ENCODE measurements at regions not wholly inside any gene's neighbourhood (a gene's known extent, or its start where the extent isn't known, plus 50 kb on each side); places are given as distances from the start of the nearest gene placed in this dataset.
A peak's percentile ranks its signal among the peaks of the same experiment; 100 is the strongest.

DNA sequence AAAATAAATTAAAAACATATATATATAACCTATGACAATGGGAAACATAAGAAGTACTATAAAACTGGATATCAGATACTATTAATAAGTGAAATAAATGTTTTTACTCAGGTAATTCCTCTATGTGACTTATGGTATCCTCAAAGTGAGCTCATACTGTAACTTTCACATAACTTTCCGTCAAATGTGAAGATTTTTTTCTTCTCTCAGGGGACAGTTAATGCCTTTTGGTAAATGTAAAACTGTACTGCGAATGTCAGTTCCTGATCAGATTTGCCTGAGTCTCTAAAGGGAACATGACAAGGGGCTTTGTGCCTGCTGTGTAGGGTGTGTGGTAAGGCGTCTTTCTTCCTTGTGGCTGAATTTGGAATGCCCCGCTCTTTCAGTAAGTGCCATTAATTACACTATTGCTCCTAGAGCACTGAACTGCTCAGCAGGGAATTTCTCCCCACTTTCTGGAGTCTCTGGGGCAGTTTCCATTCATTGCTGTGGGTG, 271.8 kb downstream of the PRL start:
- intact Hi-C loops (cut with micrococcal nuclease) (loop anchor here (1.0 to 10.0 kb wide), 7 partner anchors 17 to 800 kb away; no protein-coding TSS in a partner anchor), dilution Hi-C loops (cut with MboI; ENCODE audit: extremely low pct_ligation_motif_present, low sequenced_read_pairs) (no loop called here)
- H4K20me1 ChIP-seq (replicated peaks; ENCODE audit: control insufficient read depth, extremely low read depth, insufficient read depth, low read length), result no peaks in the 10 kb centered on the region
- no peak overlapping the region for H3K4me3 ChIP-seq (replicated peaks in 1 of 3; ENCODE audit: insufficient read depth in 1 of 3, low read depth in 1 of 3, low read length in 3 of 3)
- no TSS peak for BruUV-seq (replicated peaks)
- H3K36me3 ChIP-seq (ENCODE audit: control insufficient read depth in 2 of 2, extremely low read depth in 1 of 2, insufficient read depth in 2 of 2, low read length in 2 of 2), result peaks cover 0 to 2% of the 10 kb centered on the region in 2 experiments
- H2AFZ ChIP-seq (ENCODE audit: low read depth, low read length), result peak overlapping the region; percentile 76
- H3K27me3 ChIP-seq (ENCODE audit: control insufficient read depth in 2 of 2, insufficient read depth in 2 of 2, low read length in 2 of 2), result no peaks in the 10 kb centered on the region
- H3K4me2 ChIP-seq (ENCODE audit: insufficient read depth, low read length), result peak overlapping the region; percentile 57
- no peak for TF ChIP-seq FOS (IDR thresholded peaks at IDR 0.05; ENCODE audit: borderline replicate concordance, insufficient read depth, low read length)
- no peak for TF ChIP-seq POLR2AphosphoS5 (IDR thresholded peaks at IDR 0.05; ENCODE audit: insufficient read depth, low read depth, low read length)
- TF ChIP-seq, protein P1, sequence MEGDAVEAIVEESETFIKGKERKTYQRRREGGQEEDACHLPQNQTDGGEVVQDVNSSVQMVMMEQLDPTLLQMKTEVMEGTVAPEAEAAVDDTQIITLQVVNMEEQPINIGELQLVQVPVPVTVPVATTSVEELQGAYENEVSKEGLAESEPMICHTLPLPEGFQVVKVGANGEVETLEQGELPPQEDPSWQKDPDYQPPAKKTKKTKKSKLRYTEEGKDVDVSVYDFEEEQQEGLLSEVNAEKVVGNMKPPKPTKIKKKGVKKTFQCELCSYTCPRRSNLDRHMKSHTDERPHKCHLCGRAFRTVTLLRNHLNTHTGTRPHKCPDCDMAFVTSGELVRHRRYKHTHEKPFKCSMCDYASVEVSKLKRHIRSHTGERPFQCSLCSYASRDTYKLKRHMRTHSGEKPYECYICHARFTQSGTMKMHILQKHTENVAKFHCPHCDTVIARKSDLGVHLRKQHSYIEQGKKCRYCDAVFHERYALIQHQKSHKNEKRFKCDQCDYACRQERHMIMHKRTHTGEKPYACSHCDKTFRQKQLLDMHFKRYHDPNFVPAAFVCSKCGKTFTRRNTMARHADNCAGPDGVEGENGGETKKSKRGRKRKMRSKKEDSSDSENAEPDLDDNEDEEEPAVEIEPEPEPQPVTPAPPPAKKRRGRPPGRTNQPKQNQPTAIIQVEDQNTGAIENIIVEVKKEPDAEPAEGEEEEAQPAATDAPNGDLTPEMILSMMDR (IDR thresholded peaks at IDR 0.05; ENCODE audit: extremely low read depth in 1 of 2, insufficient read depth in 1 of 2, low read depth in 1 of 2, low read length in 2 of 2), result no peak
- no peak for TF ChIP-seq EZH2 (IDR thresholded peaks at IDR 0.05; ENCODE audit: borderline replicate concordance, low read depth, low read length, severe bottlenecking)
- TF ChIP-seq JUN (IDR thresholded peaks at IDR 0.05; ENCODE audit: borderline replicate concordance, insufficient read depth, insufficient read length, low read depth), result no peak
- TF ChIP-seq, protein P2, sequence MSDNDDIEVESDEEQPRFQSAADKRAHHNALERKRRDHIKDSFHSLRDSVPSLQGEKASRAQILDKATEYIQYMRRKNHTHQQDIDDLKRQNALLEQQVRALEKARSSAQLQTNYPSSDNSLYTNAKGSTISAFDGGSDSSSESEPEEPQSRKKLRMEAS (IDR thresholded peaks at IDR 0.05; ENCODE audit: insufficient read depth, insufficient read length), result no peak
- TF ChIP-seq POLR2A (IDR thresholded peaks at IDR 0.05; ENCODE audit: low read depth, low read length), result no peak
- no peak for TF ChIP-seq MYC (IDR thresholded peaks at IDR 0.05; ENCODE audit: low read depth, low read length)
- TF ChIP-seq GATA2 (IDR thresholded peaks at IDR 0.05; ENCODE audit: insufficient read depth, insufficient read length, low read depth, low read length), result no peak
- FAIRE-seq, result no peak
- H3K9ac ChIP-seq (replicated peaks; ENCODE audit: extremely low read depth, insufficient read depth, low read length), result no peak overlapping the region
- peaks cover 16% of the 10 kb centered on the region for H3K4me1 ChIP-seq (ENCODE audit: control insufficient read depth, extremely low read depth, insufficient read depth, low read length)
- DNase-seq (ENCODE audit: low read depth, low spot score), result no peak
- H3K27ac ChIP-seq (ENCODE audit: insufficient read depth, low read depth, low read length), result peak overlapping the region; percentile 86
- no peaks in the 10 kb centered on the region for H3K9me1 ChIP-seq (replicated peaks; ENCODE audit: control insufficient read depth, extremely low read depth, insufficient read depth, low read length)
- POLR2A ChIA-PET, result interaction anchor here (1.1 kb wide), 1 partner anchor 431 kb away, joined by 9 read pairs; the partner anchor contains the start of gene SOX4
- H3K79me2 ChIP-seq (ENCODE audit: control insufficient read depth, insufficient read depth, low read length), result no peaks in the 10 kb centered on the region
- CTCF ChIA-PET, result interaction anchor here (0.7 to 1.2 kb wide), 5 partner anchors 23 to 803 kb away, joined by 3 to 5 read pairs (median 3); no protein-coding TSS in a partner anchor
- H3K9me3 ChIP-seq (replicated peaks; ENCODE audit: control insufficient read depth, insufficient read depth, low read length), result no peaks in the 10 kb centered on the region

All from endothelial cell of umbilical vein (primary cell).